ENCODE measurements at regions not wholly inside any gene's neighbourhood (a gene's known extent, or its start where the extent isn't known, plus 50 kb on each side); places are given as distances from the start of the nearest gene placed in this dataset.

DNA sequence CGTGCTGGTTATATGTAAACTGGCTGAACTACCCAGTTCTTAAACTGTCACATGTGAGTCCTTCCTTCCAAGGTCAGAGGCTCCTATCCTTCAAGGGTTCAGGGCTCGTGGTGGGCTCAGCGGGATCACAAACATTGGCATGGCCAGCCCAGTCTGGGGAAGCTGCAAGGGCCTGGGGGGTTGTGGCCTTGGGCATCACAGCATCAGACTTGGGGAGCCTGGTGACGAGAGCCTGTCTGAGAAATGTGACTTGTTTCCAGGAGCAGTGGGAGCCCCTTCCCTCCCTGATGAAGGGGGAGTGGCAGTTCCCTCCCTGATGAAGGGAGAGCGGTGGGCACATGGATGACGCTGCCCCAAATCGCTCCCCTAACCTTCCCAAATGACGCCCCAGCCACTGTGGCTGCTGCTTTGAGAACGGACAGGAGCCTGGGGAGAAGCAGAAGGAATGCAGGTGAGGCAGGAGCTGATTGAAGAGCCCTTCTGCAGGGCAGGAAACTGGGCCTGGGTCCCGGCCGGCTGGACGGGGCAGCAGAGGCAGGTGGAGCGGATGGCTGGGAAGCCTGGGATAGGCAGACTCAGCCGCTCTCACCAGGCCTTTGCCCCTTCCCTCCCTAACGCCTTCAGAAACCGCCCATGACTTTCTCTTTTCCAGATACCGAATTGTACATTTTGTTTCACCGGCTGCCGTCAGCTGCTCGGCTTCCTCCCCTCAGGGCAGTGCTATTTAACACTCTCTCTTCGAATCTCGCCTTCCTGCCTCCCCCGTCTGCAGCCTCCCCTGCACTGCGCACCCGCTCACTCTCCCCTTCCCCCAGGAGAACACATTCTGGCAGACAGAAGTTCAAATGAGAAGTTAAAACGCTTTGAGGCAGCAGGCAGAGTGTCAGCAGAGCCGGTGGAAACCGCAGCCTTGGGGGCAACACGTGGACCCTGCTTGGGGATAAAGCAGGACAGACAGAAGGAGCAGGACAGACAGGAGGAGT is 1486.7 kb downstream of the BRD1 start:
- Histone ChIP-seq H3K9ac (ENCODE audit: insufficient read depth, low read depth, low read length) (no peak overlapping the region), H3K9me3 (ENCODE audit: low read length) (no peaks in the 10 kb centered on the region), H3K27ac (ENCODE audit: extremely low read length, insufficient read depth, low read length) (no peak overlapping the region), H3K36me3 (replicated peaks in 1 of 2; ENCODE audit: control insufficient read depth in 1 of 2, insufficient read depth in 2 of 2, low read length in 2 of 2) (no peaks in the 10 kb centered on the region), H4K20me1 (ENCODE audit: insufficient read depth, low read length) (no peaks in the 10 kb centered on the region), H3K4me3 (replicated peaks in 1 of 3; ENCODE audit: insufficient read depth in 1 of 3, low read depth in 2 of 3, low read length in 3 of 3) (no peak overlapping the region), H3K4me1 (ENCODE audit: insufficient read depth, low read length) (no peaks in the 10 kb centered on the region), H3K4me2 (ENCODE audit: low read depth, low read length) (no peak overlapping the region), H3K79me2 (ENCODE audit: insufficient read depth, low read length) (no peaks in the 10 kb centered on the region), H2AFZ (ENCODE audit: low read length) (no peak overlapping the region), H3K27me3 (ENCODE audit: control insufficient read depth in 1 of 2, insufficient read depth in 2 of 2, low read length in 2 of 2) (peaks cover 11 to 73% of the 10 kb centered on the region in 2 experiments; a peak in 3 of 5 replicates)
- FAIRE-seq = no peak
- intact Hi-C loops (cut with micrococcal nuclease; ENCODE audit: unreplicated experiment) = no loop called here
- WGBS (ENCODE audit: low lambda C conversion rate) = 3% methylated on average over 21 of the region's 29 CpGs
- no peak for ATAC-seq
- TF ChIP-seq, protein P1, sequence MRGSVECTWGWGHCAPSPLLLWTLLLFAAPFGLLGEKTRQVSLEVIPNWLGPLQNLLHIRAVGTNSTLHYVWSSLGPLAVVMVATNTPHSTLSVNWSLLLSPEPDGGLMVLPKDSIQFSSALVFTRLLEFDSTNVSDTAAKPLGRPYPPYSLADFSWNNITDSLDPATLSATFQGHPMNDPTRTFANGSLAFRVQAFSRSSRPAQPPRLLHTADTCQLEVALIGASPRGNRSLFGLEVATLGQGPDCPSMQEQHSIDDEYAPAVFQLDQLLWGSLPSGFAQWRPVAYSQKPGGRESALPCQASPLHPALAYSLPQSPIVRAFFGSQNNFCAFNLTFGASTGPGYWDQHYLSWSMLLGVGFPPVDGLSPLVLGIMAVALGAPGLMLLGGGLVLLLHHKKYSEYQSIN (CRISPR knock-in tag; IDR thresholded peaks at IDR 0.05; ENCODE audit: borderline replicate concordance) = no peak
- TF ChIP-seq, protein P2, sequence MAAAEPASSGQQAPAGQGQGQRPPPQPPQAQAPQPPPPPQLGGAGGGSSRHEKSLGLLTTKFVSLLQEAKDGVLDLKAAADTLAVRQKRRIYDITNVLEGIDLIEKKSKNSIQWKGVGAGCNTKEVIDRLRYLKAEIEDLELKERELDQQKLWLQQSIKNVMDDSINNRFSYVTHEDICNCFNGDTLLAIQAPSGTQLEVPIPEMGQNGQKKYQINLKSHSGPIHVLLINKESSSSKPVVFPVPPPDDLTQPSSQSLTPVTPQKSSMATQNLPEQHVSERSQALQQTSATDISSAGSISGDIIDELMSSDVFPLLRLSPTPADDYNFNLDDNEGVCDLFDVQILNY (CRISPR knock-in tag; conservative IDR thresholded peaks at IDR 0.05) = no peak
- TF ChIP-seq RFX1 (IDR thresholded peaks at IDR 0.05) = no peak
- TF ChIP-seq ZBTB7A (CRISPR knock-in tag; IDR thresholded peaks at IDR 0.05) = no peak
- no peak for TF ChIP-seq ZNF251 (CRISPR knock-in tag; IDR thresholded peaks at IDR 0.05)
- no peak for TF ChIP-seq NKX3-1 (CRISPR knock-in tag; IDR thresholded peaks at IDR 0.05)
- no peak for TF ChIP-seq TCF7 (IDR thresholded peaks at IDR 0.05; ENCODE audit: low read depth)
- no peak for TF ChIP-seq KDM1A (CRISPR knock-in tag; IDR thresholded peaks at IDR 0.05)
- no peak for TF ChIP-seq ZNF263 (CRISPR knock-in tag; IDR thresholded peaks at IDR 0.05)
- TF ChIP-seq ZFAT (CRISPR knock-in tag; conservative IDR thresholded peaks at IDR 0.05) = no peak
- TF ChIP-seq, protein P3, sequence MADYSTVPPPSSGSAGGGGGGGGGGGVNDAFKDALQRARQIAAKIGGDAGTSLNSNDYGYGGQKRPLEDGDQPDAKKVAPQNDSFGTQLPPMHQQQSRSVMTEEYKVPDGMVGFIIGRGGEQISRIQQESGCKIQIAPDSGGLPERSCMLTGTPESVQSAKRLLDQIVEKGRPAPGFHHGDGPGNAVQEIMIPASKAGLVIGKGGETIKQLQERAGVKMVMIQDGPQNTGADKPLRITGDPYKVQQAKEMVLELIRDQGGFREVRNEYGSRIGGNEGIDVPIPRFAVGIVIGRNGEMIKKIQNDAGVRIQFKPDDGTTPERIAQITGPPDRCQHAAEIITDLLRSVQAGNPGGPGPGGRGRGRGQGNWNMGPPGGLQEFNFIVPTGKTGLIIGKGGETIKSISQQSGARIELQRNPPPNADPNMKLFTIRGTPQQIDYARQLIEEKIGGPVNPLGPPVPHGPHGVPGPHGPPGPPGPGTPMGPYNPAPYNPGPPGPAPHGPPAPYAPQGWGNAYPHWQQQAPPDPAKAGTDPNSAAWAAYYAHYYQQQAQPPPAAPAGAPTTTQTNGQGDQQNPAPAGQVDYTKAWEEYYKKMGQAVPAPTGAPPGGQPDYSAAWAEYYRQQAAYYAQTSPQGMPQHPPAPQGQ (CRISPR knock-in tag; IDR thresholded peaks at IDR 0.05; ENCODE audit: borderline replicate concordance) = no peak
- TF ChIP-seq ZNF615 (CRISPR knock-in tag; IDR thresholded peaks at IDR 0.05; ENCODE audit: borderline replicate concordance) = no peak
- TF ChIP-seq, protein P4, sequence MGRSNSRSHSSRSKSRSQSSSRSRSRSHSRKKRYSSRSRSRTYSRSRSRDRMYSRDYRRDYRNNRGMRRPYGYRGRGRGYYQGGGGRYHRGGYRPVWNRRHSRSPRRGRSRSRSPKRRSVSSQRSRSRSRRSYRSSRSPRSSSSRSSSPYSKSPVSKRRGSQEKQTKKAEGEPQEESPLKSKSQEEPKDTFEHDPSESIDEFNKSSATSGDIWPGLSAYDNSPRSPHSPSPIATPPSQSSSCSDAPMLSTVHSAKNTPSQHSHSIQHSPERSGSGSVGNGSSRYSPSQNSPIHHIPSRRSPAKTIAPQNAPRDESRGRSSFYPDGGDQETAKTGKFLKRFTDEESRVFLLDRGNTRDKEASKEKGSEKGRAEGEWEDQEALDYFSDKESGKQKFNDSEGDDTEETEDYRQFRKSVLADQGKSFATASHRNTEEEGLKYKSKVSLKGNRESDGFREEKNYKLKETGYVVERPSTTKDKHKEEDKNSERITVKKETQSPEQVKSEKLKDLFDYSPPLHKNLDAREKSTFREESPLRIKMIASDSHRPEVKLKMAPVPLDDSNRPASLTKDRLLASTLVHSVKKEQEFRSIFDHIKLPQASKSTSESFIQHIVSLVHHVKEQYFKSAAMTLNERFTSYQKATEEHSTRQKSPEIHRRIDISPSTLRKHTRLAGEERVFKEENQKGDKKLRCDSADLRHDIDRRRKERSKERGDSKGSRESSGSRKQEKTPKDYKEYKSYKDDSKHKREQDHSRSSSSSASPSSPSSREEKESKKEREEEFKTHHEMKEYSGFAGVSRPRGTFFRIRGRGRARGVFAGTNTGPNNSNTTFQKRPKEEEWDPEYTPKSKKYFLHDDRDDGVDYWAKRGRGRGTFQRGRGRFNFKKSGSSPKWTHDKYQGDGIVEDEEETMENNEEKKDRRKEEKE (IDR thresholded peaks at IDR 0.05) = no peak
- no peak for TF ChIP-seq GABPB1 (CRISPR knock-in tag; IDR thresholded peaks at IDR 0.05)
- no peak for TF ChIP-seq ZNF747 (CRISPR knock-in tag; IDR thresholded peaks at IDR 0.05; ENCODE audit: borderline replicate concordance)
- TF ChIP-seq ARHGAP35 (CRISPR knock-in tag; IDR thresholded peaks at IDR 0.05; ENCODE audit: borderline replicate concordance) = no peak
- no peak for TF ChIP-seq ZNF207 (IDR thresholded peaks at IDR 0.05; ENCODE audit: borderline replicate concordance)
- POLR2A ChIA-PET = no interaction called here
- in situ Hi-C loops (cut with HindIII; ENCODE audit: extremely low pct_ligation_motif_present, low pct_unique_long_range_greater_than_20kb) = no loop called here
- DNase-seq (ENCODE audit: low spot score) = no peak
- BruUV-seq (replicated peaks) = no TSS peak
- CTCF ChIA-PET (ENCODE audit: low intra/inter-chr PET ratio, low total read pairs) = no interaction called here

All from HepG2 (cell line).